ENCODE measurements at regions not wholly inside any gene's neighbourhood (a gene's known extent, or its start where the extent isn't known, plus 50 kb on each side); places are given as distances from the start of the nearest gene placed in this dataset.
A peak's percentile ranks its signal among the peaks of the same experiment; 100 is the strongest.

GRCh38 chr3:5282703-5283102 is 95.2 kb downstream of the EDEM1 start:
- 95 to 98% methylated on average over 1 of the region's 1 CpG for WGBS, 2 donors
- Histone ChIP-seq H3K36me3 (no peaks in the 10 kb centered on the region), H3K27ac (no peak overlapping the region), H3K27me3 (no peaks in the 10 kb centered on the region), H3K4me1 (no peaks in the 10 kb centered on the region), H3K9me3 (peaks cover 0 to 49% (median 13%) of the 10 kb centered on the region in 11 donors), H3K4me3 (no peak overlapping the region)
- no peak for TF ChIP-seq CTCF (IDR thresholded peaks at IDR 0.05)
- no peak for DNase-seq
- intact Hi-C loops (cut with DNase I) = no loop called here
- no peak for ATAC-seq

GRCh38 chr3:5285439-5285838 is 97.9 kb downstream of the EDEM1 start:
- Histone ChIP-seq H3K36me3 (no peaks in the 10 kb centered on the region), H3K27ac (no peak overlapping the region), H3K4me1 (no peaks in the 10 kb centered on the region), H3K4me3 (no peak overlapping the region), H3K27me3 (no peaks in the 10 kb centered on the region), H3K9me3 (peaks cover 0 to 45% (median 12%) of the 10 kb centered on the region in 11 donors)
- peak in 1 of 8 donors; percentile 10 for ATAC-seq
- no peak for TF ChIP-seq CTCF (IDR thresholded peaks at IDR 0.05)
- no peak for DNase-seq
- intact Hi-C loops (cut with DNase I) = no loop called here

- Histone ChIP-seq H3K4me3 (no peak overlapping the region), H3K27ac (no peak overlapping the region), H3K4me1 (no peaks in the 10 kb centered on the region), H3K9me3 (peaks cover 0 to 20% (median 0%) of the 10 kb centered on the region in 11 donors), H3K36me3 (no peaks in the 10 kb centered on the region), H3K27me3 (no peaks in the 10 kb centered on the region)
- TF ChIP-seq CTCF (IDR thresholded peaks at IDR 0.05) = no peak
- ATAC-seq (no peak), DNase-seq (no peak)
- WGBS, 2 donors = 76 to 89% methylated on average over 3 of the region's 3 CpGs
- intact Hi-C loops (cut with DNase I) = no loop called here
Observed at GRCh38 chr3:5290915-5291314, 103.4 kb downstream of the EDEM1 start.

GRCh38 chr3:5292512-5292911 is 105.0 kb downstream of the EDEM1 start:
- no peak for TF ChIP-seq CTCF (IDR thresholded peaks at IDR 0.05)
- Histone ChIP-seq H3K27me3 (no peaks in the 10 kb centered on the region), H3K27ac (no peak overlapping the region), H3K36me3 (no peaks in the 10 kb centered on the region), H3K9me3 (peaks cover 0 to 15% (median 0%) of the 10 kb centered on the region in 11 donors), H3K4me3 (no peak overlapping the region), H3K4me1 (no peaks in the 10 kb centered on the region)
- peak in 2 of 8 donors; percentile 20 to 73 for ATAC-seq
- no peak for DNase-seq
- intact Hi-C loops (cut with DNase I) = no loop called here
- WGBS, 2 donors = 45 to 57% methylated on average over 7 of the region's 7 CpGs

- 48 to 55% methylated on average over 2 of the region's 2 CpGs for WGBS, 2 donors
- intact Hi-C loops (cut with DNase I) = no loop called here
- H3K9me3 ChIP-seq = peaks cover 0 to 8% (median 0%) of the 10 kb centered on the region in 11 donors
- no peak for DNase-seq
- H3K4me3 ChIP-seq = no peak overlapping the region
- TF ChIP-seq CTCF (IDR thresholded peaks at IDR 0.05) = no peak
- no peak overlapping the region for H3K27ac ChIP-seq
- no peaks in the 10 kb centered on the region for H3K36me3 ChIP-seq
- H3K4me1 ChIP-seq = no peaks in the 10 kb centered on the region
- no peaks in the 10 kb centered on the region for H3K27me3 ChIP-seq
- ATAC-seq = no peak
Observed at GRCh38 chr3:5293207-5293606, 105.7 kb downstream of the EDEM1 start.

All from heart right ventricle (tissue), 16 donors.